Hepatic stellate cell (primary cell): ENCODE measurements at regions not wholly inside any gene's neighbourhood (a gene's known extent, or its start where the extent isn't known, plus 50 kb on each side); places are given as distances from the start of the nearest gene placed in this dataset.
"Not testable (repeated sequence)": the region's sequence is repeated elsewhere in the genome, so short reads cannot be mapped to it uniquely, and the experiment has no call there.

Experiments used
- DNase-seq: peaks from one replicate; pipeline ENCODE4 v3.0.0; 2011; ENCODE audit warnings: low spot score

DNA sequence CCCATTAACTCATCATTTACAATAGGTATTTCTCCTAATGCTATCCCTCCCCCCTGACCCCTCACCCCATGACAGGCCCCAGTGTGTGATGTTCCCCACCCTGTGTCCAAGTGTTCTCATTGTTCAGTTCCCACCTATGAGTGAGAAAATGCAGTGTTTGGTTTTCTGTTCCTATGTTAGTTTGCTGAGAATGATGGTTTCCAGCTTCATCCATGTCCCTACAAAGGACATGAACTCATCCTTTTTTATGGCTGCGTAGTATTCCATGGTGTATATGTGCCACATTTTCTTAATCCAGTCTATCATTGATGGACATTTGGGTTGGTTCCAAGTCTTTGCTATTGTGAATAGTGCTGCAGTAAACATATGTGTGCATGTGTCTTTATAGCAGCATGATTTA is 378.3 kb downstream of the HLX start:
- not testable (repeated sequence) for DNase-seq

GRCh38 chr1:221262677-221263076 is 383.4 kb downstream of the HLX start:
- DNase-seq = not testable (repeated sequence)

DNA sequence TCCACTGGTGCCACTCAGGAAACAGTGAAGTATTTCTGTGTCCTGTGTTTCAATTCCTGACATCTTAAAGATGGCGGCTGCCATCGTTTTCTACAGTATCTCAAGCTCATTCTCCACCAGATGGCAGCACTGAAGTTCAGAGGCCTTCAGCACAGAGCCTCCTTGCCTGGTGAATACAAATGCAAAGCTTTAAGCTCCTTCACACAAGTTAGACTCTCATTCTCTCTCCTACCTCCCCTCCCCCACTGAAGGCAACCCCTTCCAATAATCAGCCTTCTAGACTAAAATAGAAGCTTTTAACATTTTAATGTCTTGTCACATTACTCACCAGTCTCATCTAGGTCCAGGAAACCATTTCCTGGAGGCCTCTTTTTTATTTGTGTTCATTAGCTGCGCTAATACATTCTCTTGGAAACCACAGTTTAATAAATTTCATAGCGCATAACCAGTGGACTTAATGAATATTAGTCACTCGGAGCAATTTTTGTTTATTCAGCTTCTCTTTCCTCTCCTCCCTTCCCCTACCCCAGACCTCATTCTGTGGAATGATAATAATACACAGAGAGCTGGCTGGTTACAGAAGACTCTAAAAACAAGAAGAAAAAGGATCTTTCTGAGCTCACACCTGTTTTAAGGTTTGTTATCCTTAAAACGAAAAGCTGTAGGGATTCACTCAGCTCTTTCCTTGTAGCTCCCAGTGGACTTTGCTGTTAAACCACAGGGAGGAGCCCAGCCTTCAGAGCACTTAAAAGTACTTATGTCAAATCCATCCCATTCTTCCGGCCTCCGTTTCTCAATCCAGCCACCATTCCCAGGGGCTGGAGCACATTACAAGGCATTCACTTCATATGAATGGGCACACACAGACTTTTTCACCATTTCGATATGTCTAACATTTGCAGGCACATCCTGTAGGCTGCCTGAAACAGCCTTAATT is 384.9 kb downstream of the HLX start:
- DNase-seq = peak; percentile 57

GRCh38 chr1:221264848-221265247 is 385.6 kb downstream of the HLX start:
- no peak for DNase-seq

GRCh38 chr1:221268295-221268694 is 389.1 kb downstream of the HLX start:
- peak; percentile 58 for DNase-seq

DNA sequence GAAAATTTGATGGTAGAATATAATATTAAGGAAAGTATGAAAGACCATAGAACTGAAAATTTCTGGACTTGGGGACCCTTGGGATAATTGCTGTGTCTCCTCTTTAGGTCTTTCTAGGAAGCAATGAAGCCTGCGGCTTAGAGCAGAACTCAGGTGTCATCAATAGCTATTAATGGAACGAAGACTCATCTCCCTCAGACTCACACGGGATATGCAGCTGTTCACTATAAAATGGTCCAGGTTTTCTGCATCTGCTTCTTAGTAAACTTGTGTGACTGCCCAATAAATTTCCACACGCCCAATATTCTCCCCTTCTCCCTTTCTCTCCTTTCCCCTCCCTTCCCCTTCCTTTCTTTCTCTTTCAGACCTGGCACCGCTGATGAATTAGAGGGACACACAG is 392.5 kb downstream of the HLX start:
- DNase-seq = no peak

- DNase-seq = no peak
These were observed 393.7 kb downstream of the HLX start for GRCh38 chr1:221272940-221273339.

GRCh38 chr1:221274373-221274772 is 395.1 kb downstream of the HLX start:
- no peak for DNase-seq

DNA sequence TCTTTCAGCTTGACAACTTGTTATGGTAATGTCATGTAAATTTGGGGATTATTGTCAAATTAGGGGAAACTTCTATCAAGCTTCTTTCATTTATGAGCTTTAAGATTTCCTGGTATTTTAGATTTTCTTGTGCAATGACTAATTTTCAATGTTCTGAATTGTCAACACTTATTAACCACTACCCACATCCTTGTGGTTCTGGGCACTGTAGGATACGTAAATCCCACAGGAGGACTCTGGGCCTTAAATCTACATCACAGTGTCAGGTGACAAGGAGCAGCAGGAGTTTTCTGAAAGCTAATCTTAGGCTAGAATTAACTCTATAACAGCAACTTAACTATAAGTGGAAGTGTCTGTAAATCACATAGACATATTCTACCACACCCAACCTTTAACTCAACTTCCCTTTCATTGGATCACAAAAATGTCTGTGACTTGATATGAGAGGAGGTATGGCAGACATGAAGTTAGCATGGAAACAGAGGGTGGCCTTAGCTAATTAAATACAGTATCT is 397.7 kb downstream of the HLX start:
- no peak for DNase-seq

DNA sequence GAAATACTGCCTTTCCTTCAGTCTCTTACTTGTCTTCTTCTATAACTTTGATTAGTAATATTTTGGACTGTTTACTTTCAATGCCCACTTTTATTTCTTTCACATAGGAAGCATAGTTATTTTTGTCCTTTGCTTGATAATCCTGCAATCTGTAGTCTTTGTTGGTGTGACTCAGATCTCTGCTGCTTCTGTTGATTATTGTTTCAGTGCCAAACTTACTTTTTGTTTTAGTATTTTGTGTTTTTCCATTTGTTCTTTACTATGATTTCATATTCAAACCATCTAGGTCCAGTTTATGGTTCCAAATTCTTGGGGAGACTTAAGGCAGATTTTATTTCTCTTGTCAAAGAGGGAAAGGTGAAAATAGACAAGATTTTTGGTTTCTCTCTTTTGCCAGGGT is 399.9 kb downstream of the HLX start:
- peak; percentile 9 for DNase-seq

DNA sequence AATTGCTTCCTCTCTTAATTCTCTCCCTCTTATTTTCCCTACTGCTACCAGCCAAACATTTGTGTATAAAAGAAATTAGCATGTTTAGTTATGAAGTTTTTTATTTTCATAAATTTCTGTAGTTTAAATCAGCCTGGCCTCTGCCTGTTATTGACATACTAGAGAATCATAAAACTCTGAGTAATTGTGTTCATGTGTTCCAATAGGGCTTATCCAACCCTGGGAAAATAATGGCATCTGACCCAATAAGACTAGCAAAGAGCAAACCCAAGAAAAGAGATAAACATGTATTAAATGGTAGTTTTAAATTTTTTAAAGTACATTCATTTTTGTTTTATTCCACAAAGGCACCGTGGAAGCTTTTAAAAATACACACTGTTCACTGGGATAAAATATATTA is 404.3 kb downstream of the HLX start:
- DNase-seq = no peak

GRCh38 chr1:221284028-221284427 is 404.8 kb downstream of the HLX start:
- DNase-seq = peak; percentile 24

DNA sequence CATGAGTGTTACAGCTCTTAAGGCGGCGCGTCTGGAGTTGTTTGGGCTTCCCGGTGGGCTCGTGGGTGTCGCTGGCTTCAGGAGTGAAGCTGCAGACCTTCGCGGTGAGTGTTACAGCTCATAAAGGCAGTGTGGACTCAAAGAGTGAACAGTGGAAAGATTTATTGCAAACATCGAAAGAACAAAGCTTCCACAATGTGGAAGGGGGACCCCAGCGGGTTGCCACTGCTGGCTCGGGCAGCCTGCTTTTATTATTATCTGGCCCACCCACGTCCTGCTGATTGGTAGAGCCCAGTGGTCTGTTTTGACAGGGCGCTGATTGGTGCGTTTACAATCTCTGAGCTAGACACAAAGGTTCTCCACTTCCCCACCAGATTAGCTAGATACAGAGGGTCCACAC is 405.7 kb downstream of the HLX start:
- DNase-seq = not testable (repeated sequence)

DNA sequence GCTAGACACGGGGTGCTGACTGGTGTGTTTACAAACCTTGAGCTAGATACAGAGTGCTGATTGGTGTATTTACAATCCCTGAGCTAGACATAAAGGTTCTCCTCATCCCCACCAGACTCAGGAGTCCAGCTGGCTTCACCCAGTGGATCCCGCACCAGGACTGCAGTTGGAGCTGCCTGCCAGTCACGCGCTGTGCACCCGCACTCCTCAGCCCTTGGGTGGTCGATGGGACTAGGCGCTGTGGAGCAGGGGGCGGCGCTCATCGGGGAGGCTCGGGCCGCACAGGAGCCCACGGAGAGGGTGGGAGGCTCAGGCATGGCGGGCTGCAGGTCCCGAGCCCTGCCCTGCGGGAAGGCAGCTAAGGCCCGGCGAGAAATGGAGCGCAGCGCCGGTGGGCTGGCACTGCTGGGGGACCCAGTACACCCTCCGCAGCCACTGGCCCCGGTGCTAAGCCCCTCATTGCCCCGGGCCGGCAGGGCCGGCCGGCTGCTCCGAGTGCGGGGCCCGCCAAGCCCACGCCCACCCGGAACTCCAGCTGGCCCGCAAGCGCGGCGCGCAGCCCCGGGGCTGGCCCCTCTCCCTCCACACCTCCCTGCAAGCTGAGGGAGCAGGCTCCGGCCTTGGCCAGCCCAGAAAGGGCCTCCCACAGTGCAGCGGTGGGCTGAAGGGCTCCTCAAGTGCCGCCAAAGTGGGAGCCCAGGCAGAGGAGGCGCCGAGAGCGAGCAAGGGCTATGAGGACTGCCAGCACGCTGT is 406.4 kb downstream of the HLX start:
- DNase-seq = not testable (repeated sequence)

- no peak for DNase-seq
These were observed 407.2 kb downstream of the HLX start for GRCh38 chr1:221286399-221286798.

DNA sequence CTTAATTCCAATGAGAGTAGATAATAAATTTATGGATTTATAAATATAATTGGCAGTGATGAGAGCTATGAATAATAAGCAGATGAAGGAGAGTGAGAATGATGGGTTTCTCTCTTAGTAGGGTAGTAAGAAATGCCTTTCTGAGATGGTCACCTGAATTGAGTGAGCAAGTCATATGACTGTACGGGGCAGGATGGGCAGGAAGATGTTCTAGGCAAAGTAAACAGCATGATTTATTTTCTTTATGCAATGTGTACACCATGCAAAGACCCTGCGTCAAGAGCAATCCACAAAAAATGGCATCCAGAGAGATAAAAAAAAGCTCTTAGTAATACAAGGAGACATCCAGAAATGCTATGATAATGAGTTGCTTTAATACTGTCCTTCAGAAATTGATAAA is 409.9 kb downstream of the HLX start:
- no peak for DNase-seq

DNA sequence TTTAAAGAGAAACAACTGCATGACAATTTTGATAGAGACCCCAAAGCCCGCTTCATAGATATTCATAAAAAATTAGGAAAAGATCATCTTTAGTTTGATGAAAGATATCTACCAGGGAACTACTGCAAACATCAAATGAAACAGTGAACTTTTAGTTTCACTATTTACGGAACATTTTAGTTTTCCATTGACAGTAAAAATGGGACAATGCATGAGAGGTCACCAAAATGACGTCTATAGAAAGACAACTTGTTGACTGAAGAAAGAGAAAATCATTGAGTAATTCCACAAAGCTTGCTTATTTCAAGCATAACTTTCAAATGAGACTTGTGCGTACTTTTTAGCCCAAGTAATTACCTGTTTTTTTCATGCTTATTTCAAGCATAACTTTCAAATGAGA is 411.4 kb downstream of the HLX start:
- DNase-seq = no peak

DNA sequence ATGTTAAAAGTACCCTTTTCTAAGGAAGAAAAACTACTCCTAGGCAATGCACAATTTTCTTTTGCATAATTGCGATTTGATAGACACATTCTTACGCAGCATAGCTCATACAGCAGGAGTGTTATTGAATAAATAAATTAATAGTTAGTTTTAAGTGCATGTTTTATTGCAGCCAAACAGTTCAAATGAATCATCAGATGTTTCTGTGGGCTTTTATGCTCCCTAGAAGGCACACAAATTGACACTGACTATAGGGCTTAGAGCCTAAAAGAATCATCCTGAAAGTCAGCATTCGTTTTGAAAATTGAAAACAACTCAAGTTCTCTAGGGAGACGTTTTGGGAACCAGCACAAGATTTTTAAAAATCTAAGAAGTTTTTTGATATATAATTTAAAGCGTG is 411.9 kb downstream of the HLX start:
- DNase-seq = no peak

DNA sequence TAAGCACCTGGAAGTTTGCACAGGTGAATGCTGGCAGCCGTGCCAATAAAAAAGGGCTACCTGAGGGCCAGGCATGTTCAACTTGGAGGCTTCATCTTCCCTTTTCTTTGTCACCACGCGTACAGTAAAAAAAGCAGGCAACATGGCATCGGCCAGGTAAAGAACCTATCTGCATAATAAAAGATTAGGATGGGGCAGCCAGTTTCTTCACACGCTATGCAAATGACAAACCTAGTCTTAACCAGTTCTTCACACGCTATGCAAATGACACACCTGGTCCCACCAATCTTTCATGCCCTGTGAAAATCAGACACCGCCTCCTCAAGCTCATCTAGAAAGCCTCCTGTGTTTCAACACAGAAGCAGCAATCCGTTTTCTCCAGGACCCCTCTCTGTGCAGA is 413.4 kb downstream of the HLX start:
- no peak for DNase-seq

GRCh38 chr1:221294242-221294641 is 415.0 kb downstream of the HLX start:
- DNase-seq = no peak

- no peak for DNase-seq
These were observed 423.1 kb downstream of the HLX start for GRCh38 chr1:221302357-221302756.

GRCh38 chr1:221302810-221303209 is 423.6 kb downstream of the HLX start:
- DNase-seq = no peak

DNA sequence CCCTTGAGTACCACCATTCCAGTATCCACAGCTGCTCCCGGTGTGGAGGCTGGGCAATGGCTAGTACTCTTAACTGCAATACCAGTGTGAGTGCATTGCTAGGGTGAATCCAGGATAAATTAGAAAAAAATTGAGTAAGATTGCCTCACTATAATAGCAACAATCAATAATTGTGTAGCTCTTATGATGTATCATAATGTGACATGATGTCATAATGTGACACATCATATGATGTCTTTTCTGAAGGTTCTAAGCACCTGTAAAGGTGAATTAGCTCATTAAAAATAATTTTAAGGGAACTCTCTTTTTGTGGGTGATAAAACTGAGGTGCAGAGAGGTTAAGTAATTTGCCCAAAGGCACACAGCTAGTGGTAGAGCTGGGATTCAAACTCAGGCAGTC is 424.4 kb downstream of the HLX start:
- no peak for DNase-seq
